Panc1 (cell line): ENCODE measurements at regions not wholly inside any gene's neighbourhood (a gene's known extent, or its start where the extent isn't known, plus 50 kb on each side); places are given as distances from the start of the nearest gene placed in this dataset.

ENCODE experiments used
- CTCF ChIP-seq: fragments of 450-650 bp; IDR thresholded peaks from 2 replicates; pipeline ENCODE4 v1.5.1; 2017; ENCODE audit warnings: mild to moderate bottlenecking
- POLR2AphosphoS5 ChIP-seq: IDR thresholded peaks from 2 replicates; pipeline ENCODE4 v1.6.1; 2012; ENCODE audit warnings: mild to moderate bottlenecking, low read depth, low read length, moderate library complexity
- REST ChIP-seq, 2 experiments: IDR thresholded peaks; 2 replicates each; pipeline ENCODE4 v1.6.1; 2011 to 2012; ENCODE audit warnings: low read depth in 2 of 2, control low read depth in 1 of 2, low read length in 1 of 2, mild to moderate bottlenecking in 1 of 2, moderate library complexity in 1 of 2; ENCODE audit not compliant: insufficient read depth in 1 of 2
- SIN3A ChIP-seq: IDR thresholded peaks from 2 replicates; pipeline ENCODE4 v1.6.1; 2012; ENCODE audit warnings: low read depth, mild to moderate bottlenecking, low read length, moderate library complexity, borderline replicate concordance; ENCODE audit not compliant: insufficient read depth
- TCF7L2 ChIP-seq: IDR thresholded peaks from 2 replicates; pipeline ENCODE4 v1.6.1; 2011; ENCODE audit warnings: mild to moderate bottlenecking, low read depth, low read length, inconsistent platforms

GRCh38 chr17:5861854-5862253 lies 208.3 kb upstream of the WSCD1 start:
- TF ChIP-seq CTCF (no peak), REST (IDR thresholded peaks at IDR 0.05; ENCODE audit: insufficient read depth in 1 of 2, low read depth in 2 of 2, low read length in 1 of 2) (no peak), POLR2AphosphoS5 (no peak), SIN3A (no peak), TCF7L2 (no peak)
